Esophagus muscularis mucosa (tissue), 4 donors: ENCODE measurements at regions not wholly inside any gene's neighbourhood (a gene's known extent, or its start where the extent isn't known, plus 50 kb on each side); places are given as distances from the start of the nearest gene placed in this dataset.

Experiments
- CTCF ChIP-seq, 3 experiments: fragments of 200-600 bp in 2 of 3; fragments of 450-650 bp in 1 of 3; sonication (generic) in 2 of 3; IDR thresholded peaks; one replicate each; pipeline ENCODE4 v1.5.1; 2017 to 2019; ENCODE audit warnings: antibody characterized with exemption in 3 of 3, mild to moderate bottlenecking in 2 of 3, moderate library complexity in 1 of 3
- EP300 ChIP-seq: sonication (generic); formaldehyde crosslinking; IDR thresholded peaks from one replicate; pipeline ENCODE4 v1.6.1; 2017; ENCODE audit warnings: antibody characterized with exemption
- POLR2A ChIP-seq: fragments of 450-650 bp; IDR thresholded peaks from one replicate; pipeline ENCODE4 v1.6.1; 2017; ENCODE audit warnings: antibody characterized with exemption, moderate library complexity, mild to moderate bottlenecking, low read depth
- POLR2AphosphoS5 ChIP-seq, 2 donors: sonication (generic); formaldehyde crosslinking; IDR thresholded peaks; one replicate each; pipeline ENCODE4 v1.6.1; 2017; ENCODE audit warnings: antibody characterized with exemption in 2 of 2

- TF ChIP-seq CTCF (IDR thresholded peaks at IDR 0.05): no peak
- no peak for TF ChIP-seq POLR2A
- no peak for TF ChIP-seq EP300
- no peak for TF ChIP-seq POLR2AphosphoS5 (IDR thresholded peaks at IDR 0.05)
Measured at GRCh38 chr21:33994373-33994772, 78.8 kb upstream of the ATP5PO start.
